ENCODE measurements at regions not wholly inside any gene's neighbourhood (a gene's known extent, or its start where the extent isn't known, plus 50 kb on each side); places are given as distances from the start of the nearest gene placed in this dataset.

DNA sequence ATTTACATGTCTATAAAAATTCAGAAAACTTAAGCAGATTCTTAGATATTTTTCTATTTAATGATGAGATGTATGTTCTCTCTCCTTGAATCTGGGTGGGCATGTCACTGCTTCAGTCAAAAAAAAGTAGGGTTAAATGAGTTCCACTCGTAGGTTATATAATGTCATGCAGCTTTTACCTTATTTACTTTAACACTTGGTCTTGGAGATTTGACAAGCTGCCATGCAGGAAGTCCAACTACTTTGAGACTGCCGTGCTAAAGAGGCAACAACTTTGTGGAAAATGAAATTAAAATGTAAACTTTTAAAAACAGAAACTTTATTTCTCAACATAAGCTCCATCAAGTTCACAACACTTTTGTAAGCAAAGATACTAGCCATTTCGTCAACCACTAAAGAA is 1336.0 kb upstream of the CDH8 start:
- no peak overlapping the region for H3K27ac ChIP-seq (ENCODE audit: low read length)
- no peak overlapping the region for H3K4me3 ChIP-seq (ENCODE audit: low read depth in 2 of 2, low read length in 2 of 2)
- ChIA-PET POLR2A (no interaction called here), CTCF (no interaction called here)
- no peaks in the 10 kb centered on the region for H3K36me3 ChIP-seq (ENCODE audit: control insufficient read depth, insufficient read depth, low read length)
- intact Hi-C loops (cut with micrococcal nuclease; ENCODE audit: unreplicated experiment), result no loop called here
- H3K9me3 ChIP-seq (ENCODE audit: control insufficient read depth, insufficient read depth, low read depth, low read length), result no peaks in the 10 kb centered on the region
- no peak for ATAC-seq
- no TSS peak for BruUV-seq (replicated peaks)
- no peak for DNase-seq (ENCODE audit: low read depth, low spot score)
- H3K4me1 ChIP-seq (ENCODE audit: control insufficient read depth, insufficient read depth, low read length), result no peaks in the 10 kb centered on the region
- in situ Hi-C loops (cut with HindIII; ENCODE audit: low pct_unique_long_range_greater_than_20kb, low sequenced_read_pairs), result no loop called here
- no peaks in the 10 kb centered on the region for H3K27me3 ChIP-seq (ENCODE audit: control insufficient read depth, insufficient read depth, low read length)
- TF ChIP-seq, protein P1, sequence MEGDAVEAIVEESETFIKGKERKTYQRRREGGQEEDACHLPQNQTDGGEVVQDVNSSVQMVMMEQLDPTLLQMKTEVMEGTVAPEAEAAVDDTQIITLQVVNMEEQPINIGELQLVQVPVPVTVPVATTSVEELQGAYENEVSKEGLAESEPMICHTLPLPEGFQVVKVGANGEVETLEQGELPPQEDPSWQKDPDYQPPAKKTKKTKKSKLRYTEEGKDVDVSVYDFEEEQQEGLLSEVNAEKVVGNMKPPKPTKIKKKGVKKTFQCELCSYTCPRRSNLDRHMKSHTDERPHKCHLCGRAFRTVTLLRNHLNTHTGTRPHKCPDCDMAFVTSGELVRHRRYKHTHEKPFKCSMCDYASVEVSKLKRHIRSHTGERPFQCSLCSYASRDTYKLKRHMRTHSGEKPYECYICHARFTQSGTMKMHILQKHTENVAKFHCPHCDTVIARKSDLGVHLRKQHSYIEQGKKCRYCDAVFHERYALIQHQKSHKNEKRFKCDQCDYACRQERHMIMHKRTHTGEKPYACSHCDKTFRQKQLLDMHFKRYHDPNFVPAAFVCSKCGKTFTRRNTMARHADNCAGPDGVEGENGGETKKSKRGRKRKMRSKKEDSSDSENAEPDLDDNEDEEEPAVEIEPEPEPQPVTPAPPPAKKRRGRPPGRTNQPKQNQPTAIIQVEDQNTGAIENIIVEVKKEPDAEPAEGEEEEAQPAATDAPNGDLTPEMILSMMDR (IDR thresholded peaks at IDR 0.05), result no peak
- TF ChIP-seq, protein P2, sequence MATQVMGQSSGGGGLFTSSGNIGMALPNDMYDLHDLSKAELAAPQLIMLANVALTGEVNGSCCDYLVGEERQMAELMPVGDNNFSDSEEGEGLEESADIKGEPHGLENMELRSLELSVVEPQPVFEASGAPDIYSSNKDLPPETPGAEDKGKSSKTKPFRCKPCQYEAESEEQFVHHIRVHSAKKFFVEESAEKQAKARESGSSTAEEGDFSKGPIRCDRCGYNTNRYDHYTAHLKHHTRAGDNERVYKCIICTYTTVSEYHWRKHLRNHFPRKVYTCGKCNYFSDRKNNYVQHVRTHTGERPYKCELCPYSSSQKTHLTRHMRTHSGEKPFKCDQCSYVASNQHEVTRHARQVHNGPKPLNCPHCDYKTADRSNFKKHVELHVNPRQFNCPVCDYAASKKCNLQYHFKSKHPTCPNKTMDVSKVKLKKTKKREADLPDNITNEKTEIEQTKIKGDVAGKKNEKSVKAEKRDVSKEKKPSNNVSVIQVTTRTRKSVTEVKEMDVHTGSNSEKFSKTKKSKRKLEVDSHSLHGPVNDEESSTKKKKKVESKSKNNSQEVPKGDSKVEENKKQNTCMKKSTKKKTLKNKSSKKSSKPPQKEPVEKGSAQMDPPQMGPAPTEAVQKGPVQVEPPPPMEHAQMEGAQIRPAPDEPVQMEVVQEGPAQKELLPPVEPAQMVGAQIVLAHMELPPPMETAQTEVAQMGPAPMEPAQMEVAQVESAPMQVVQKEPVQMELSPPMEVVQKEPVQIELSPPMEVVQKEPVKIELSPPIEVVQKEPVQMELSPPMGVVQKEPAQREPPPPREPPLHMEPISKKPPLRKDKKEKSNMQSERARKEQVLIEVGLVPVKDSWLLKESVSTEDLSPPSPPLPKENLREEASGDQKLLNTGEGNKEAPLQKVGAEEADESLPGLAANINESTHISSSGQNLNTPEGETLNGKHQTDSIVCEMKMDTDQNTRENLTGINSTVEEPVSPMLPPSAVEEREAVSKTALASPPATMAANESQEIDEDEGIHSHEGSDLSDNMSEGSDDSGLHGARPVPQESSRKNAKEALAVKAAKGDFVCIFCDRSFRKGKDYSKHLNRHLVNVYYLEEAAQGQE (IDR thresholded peaks at IDR 0.05; ENCODE audit: insufficient read depth in 1 of 2, low read depth in 2 of 2, low read length in 1 of 2), result no peak

DNA sequence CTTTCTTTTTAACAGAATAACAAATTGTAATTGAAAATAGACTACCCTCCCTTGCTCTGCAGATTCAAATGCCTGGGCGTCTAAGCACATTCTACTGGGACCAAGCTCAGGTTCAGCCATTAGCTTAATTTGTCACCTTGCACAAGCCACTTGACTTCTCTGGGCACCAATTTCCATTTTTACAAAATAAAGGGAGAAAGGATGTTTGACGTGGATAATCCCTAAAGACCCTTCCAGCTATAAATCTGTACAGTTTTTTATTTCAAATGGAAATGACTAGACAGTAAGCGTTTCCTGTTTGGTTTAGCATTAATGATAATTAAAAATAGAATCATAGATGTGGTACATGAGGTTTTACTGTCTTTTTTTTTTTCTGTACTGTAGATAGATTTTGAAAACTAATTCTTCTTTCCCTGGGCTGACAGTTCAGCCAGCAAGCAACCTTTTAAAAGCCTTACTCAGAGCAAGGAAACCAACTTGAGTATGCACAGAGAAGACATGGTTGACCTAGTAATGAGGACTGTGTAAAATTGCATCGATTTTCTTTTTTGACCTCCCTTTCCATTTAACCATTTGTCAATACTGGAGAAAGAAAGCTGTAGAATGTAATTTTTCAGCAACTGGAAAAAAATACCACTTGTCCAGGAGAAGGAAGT is 1329.5 kb upstream of the CDH8 start:
- Histone ChIP-seq H3K9me3 (ENCODE audit: control insufficient read depth, insufficient read depth, low read depth, low read length) (no peaks in the 10 kb centered on the region), H3K27me3 (ENCODE audit: control insufficient read depth, insufficient read depth, low read length) (no peaks in the 10 kb centered on the region), H3K36me3 (ENCODE audit: control insufficient read depth, insufficient read depth, low read length) (no peaks in the 10 kb centered on the region), H3K4me1 (ENCODE audit: control insufficient read depth, insufficient read depth, low read length) (no peaks in the 10 kb centered on the region), H3K4me3 (ENCODE audit: low read depth in 2 of 2, low read length in 2 of 2) (no peak overlapping the region), H3K27ac (ENCODE audit: low read length) (no peak overlapping the region)
- ChIA-PET CTCF (no interaction called here), POLR2A (no interaction called here)
- intact Hi-C loops (cut with micrococcal nuclease; ENCODE audit: unreplicated experiment), result loop anchor here (10.0 kb wide), 1 partner anchor 689 kb away; no protein-coding TSS in a partner anchor
- in situ Hi-C loops (cut with HindIII; ENCODE audit: low pct_unique_long_range_greater_than_20kb, low sequenced_read_pairs), result no loop called here
- TF ChIP-seq, protein P1 (IDR thresholded peaks at IDR 0.05), result no peak
- TF ChIP-seq TCF7L2 (IDR thresholded peaks at IDR 0.05; ENCODE audit: low read depth, low read length) (no peak), SIN3A (IDR thresholded peaks at IDR 0.05; ENCODE audit: borderline replicate concordance, insufficient read depth, low read depth, low read length) (no peak), POLR2AphosphoS5 (IDR thresholded peaks at IDR 0.05; ENCODE audit: low read depth, low read length) (no peak)
- TF ChIP-seq, protein P2 (IDR thresholded peaks at IDR 0.05; ENCODE audit: insufficient read depth in 1 of 2, low read depth in 2 of 2, low read length in 1 of 2), result no peak
- DNase-seq (ENCODE audit: low read depth, low spot score) (no peak), ATAC-seq (no peak)
- no TSS peak for BruUV-seq (replicated peaks)
